ENCODE measurements at regions not wholly inside any gene's neighbourhood (a gene's known extent, or its start where the extent isn't known, plus 50 kb on each side); places are given as distances from the start of the nearest gene placed in this dataset.

- TF ChIP-seq EZH2 (IDR thresholded peaks at IDR 0.05) (no peak), FOXP2 (optimal IDR thresholded peaks at IDR 0.05; ENCODE audit: control extremely low read depth, extremely low read length, insufficient read depth) (no peak)
Observed at GRCh38 chr13:83085186-83085900, 796.9 kb downstream of the SLITRK1 start.

Data from SK-N-MC (cell line).